Vagina (tissue), 2 donors: ENCODE measurements at regions not wholly inside any gene's neighbourhood (a gene's known extent, or its start where the extent isn't known, plus 50 kb on each side); places are given as distances from the start of the nearest gene placed in this dataset.

Experiments used
- CTCF ChIP-seq, 3 experiments: fragments of 450-650 bp in 2 of 3; fragments of 200-600 bp in 1 of 3; sonication (generic) in 1 of 3; IDR thresholded peaks; one replicate each; pipeline ENCODE4 v1.5.1; 2017 to 2019; ENCODE audit warnings: antibody characterized with exemption in 3 of 3, mild to moderate bottlenecking in 2 of 3, moderate library complexity in 2 of 3
- POLR2A ChIP-seq, 2 donors: fragments of 450-650 bp; IDR thresholded peaks; one replicate each; pipeline ENCODE4 v1.6.1; 2017; ENCODE audit warnings: antibody characterized with exemption in 2 of 2, mild to moderate bottlenecking in 2 of 2, moderate library complexity in 2 of 2

- TF ChIP-seq CTCF (IDR thresholded peaks at IDR 0.05) (no peak), POLR2A (IDR thresholded peaks at IDR 0.05) (no peak)
Observed at GRCh38 chr15:97059281-97059680, 728.8 kb downstream of the NR2F2 start.
